ENCODE measurements at regions not wholly inside any gene's neighbourhood (a gene's known extent, or its start where the extent isn't known, plus 50 kb on each side); places are given as distances from the start of the nearest gene placed in this dataset.

DNA sequence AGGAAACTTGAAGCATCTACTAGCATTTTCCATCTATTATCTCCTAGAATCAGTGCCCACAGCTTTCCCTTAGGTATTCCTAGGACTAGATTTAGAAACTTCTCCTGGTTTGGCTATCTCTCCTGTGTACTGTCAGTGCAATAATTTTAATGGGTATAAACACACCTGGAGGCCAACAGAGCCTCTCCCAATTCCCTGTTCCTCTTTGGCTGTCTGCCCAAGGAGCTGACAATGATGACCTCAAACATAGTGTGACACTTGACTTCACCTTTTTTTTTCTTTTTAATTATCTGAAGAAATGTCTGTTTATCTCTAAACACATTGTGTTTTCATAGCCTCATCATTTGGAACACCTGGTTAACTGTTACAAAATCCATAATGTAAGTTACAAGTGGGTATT lies 754.5 kb upstream of the ALCAM start:
- Histone ChIP-seq H3K36me3 (ENCODE audit: control insufficient read depth, insufficient read depth, low read length) (no peaks in the 10 kb centered on the region), H3K9me3 (ENCODE audit: control insufficient read depth, insufficient read depth, low read depth, low read length) (no peaks in the 10 kb centered on the region), H3K27ac (ENCODE audit: low read length) (no peak overlapping the region), H3K4me3 (ENCODE audit: low read depth in 2 of 2, low read length in 2 of 2) (no peak overlapping the region), H3K27me3 (ENCODE audit: control insufficient read depth, insufficient read depth, low read length) (no peaks in the 10 kb centered on the region), H3K4me1 (ENCODE audit: control insufficient read depth, insufficient read depth, low read length) (no peaks in the 10 kb centered on the region)
- BruUV-seq (replicated peaks) = no TSS peak
- ATAC-seq (no peak), DNase-seq (ENCODE audit: low read depth, low spot score) (no peak)
- TF ChIP-seq TCF7L2 (IDR thresholded peaks at IDR 0.05; ENCODE audit: low read depth, low read length) (no peak), SIN3A (IDR thresholded peaks at IDR 0.05; ENCODE audit: borderline replicate concordance, insufficient read depth, low read depth, low read length) (no peak), POLR2AphosphoS5 (IDR thresholded peaks at IDR 0.05; ENCODE audit: low read depth, low read length) (no peak)
- TF ChIP-seq, protein P1, sequence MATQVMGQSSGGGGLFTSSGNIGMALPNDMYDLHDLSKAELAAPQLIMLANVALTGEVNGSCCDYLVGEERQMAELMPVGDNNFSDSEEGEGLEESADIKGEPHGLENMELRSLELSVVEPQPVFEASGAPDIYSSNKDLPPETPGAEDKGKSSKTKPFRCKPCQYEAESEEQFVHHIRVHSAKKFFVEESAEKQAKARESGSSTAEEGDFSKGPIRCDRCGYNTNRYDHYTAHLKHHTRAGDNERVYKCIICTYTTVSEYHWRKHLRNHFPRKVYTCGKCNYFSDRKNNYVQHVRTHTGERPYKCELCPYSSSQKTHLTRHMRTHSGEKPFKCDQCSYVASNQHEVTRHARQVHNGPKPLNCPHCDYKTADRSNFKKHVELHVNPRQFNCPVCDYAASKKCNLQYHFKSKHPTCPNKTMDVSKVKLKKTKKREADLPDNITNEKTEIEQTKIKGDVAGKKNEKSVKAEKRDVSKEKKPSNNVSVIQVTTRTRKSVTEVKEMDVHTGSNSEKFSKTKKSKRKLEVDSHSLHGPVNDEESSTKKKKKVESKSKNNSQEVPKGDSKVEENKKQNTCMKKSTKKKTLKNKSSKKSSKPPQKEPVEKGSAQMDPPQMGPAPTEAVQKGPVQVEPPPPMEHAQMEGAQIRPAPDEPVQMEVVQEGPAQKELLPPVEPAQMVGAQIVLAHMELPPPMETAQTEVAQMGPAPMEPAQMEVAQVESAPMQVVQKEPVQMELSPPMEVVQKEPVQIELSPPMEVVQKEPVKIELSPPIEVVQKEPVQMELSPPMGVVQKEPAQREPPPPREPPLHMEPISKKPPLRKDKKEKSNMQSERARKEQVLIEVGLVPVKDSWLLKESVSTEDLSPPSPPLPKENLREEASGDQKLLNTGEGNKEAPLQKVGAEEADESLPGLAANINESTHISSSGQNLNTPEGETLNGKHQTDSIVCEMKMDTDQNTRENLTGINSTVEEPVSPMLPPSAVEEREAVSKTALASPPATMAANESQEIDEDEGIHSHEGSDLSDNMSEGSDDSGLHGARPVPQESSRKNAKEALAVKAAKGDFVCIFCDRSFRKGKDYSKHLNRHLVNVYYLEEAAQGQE (IDR thresholded peaks at IDR 0.05; ENCODE audit: insufficient read depth in 1 of 2, low read depth in 2 of 2, low read length in 1 of 2) = no peak
- TF ChIP-seq, protein P2, sequence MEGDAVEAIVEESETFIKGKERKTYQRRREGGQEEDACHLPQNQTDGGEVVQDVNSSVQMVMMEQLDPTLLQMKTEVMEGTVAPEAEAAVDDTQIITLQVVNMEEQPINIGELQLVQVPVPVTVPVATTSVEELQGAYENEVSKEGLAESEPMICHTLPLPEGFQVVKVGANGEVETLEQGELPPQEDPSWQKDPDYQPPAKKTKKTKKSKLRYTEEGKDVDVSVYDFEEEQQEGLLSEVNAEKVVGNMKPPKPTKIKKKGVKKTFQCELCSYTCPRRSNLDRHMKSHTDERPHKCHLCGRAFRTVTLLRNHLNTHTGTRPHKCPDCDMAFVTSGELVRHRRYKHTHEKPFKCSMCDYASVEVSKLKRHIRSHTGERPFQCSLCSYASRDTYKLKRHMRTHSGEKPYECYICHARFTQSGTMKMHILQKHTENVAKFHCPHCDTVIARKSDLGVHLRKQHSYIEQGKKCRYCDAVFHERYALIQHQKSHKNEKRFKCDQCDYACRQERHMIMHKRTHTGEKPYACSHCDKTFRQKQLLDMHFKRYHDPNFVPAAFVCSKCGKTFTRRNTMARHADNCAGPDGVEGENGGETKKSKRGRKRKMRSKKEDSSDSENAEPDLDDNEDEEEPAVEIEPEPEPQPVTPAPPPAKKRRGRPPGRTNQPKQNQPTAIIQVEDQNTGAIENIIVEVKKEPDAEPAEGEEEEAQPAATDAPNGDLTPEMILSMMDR (IDR thresholded peaks at IDR 0.05) = no peak
- POLR2A ChIA-PET = no interaction called here
- intact Hi-C loops (cut with micrococcal nuclease; ENCODE audit: unreplicated experiment) = no loop called here
- CTCF ChIA-PET = no interaction called here
- in situ Hi-C loops (cut with HindIII; ENCODE audit: low pct_unique_long_range_greater_than_20kb, low sequenced_read_pairs) = no loop called here

DNA sequence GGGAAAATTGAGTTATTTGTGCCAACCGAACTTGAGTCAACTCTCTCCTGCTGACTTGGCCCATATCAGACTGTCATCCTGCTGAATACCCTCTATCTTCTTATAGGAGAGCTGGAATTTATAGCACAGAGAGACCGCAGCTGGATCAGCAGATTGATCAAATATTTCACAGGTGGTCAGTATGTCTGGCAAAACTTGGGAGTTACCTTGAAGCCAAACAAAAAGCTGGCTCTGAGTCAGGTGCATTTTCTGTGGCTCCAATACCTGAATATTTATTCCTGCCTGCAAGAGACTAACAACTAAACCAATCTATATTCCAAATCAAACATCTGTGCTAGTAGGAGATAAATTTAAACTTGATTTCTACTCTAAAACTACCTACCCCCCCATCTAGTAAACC lies 752.1 kb upstream of the ALCAM start:
- Histone ChIP-seq H3K36me3 (ENCODE audit: control insufficient read depth, insufficient read depth, low read length) (no peaks in the 10 kb centered on the region), H3K27me3 (ENCODE audit: control insufficient read depth, insufficient read depth, low read length) (no peaks in the 10 kb centered on the region), H3K9me3 (ENCODE audit: control insufficient read depth, insufficient read depth, low read depth, low read length) (no peaks in the 10 kb centered on the region), H3K4me1 (ENCODE audit: control insufficient read depth, insufficient read depth, low read length) (no peaks in the 10 kb centered on the region), H3K27ac (ENCODE audit: low read length) (no peak overlapping the region), H3K4me3 (ENCODE audit: low read depth in 2 of 2, low read length in 2 of 2) (no peak overlapping the region)
- ChIA-PET CTCF (no interaction called here), POLR2A (no interaction called here)
- no peak for DNase-seq (ENCODE audit: low read depth, low spot score)
- no peak for ATAC-seq
- intact Hi-C loops (cut with micrococcal nuclease; ENCODE audit: unreplicated experiment) (no loop called here), in situ Hi-C loops (cut with HindIII; ENCODE audit: low pct_unique_long_range_greater_than_20kb, low sequenced_read_pairs) (no loop called here)
- BruUV-seq (replicated peaks) = no TSS peak
- TF ChIP-seq TCF7L2 (IDR thresholded peaks at IDR 0.05; ENCODE audit: low read depth, low read length) (no peak), POLR2AphosphoS5 (IDR thresholded peaks at IDR 0.05; ENCODE audit: low read depth, low read length) (no peak), SIN3A (IDR thresholded peaks at IDR 0.05; ENCODE audit: borderline replicate concordance, insufficient read depth, low read depth, low read length) (no peak)
- TF ChIP-seq, protein P2 (IDR thresholded peaks at IDR 0.05) = no peak
- TF ChIP-seq, protein P1 (IDR thresholded peaks at IDR 0.05; ENCODE audit: insufficient read depth in 1 of 2, low read depth in 2 of 2, low read length in 1 of 2) = no peak
